ENCODE measurements at regions not wholly inside any gene's neighbourhood (a gene's known extent, or its start where the extent isn't known, plus 50 kb on each side); places are given as distances from the start of the nearest gene placed in this dataset.

GRCh38 chrX:43064096-43064495 lies 286.1 kb upstream of the PPP1R2C start (continued):
- no peak for TF ChIP-seq CHD7 (IDR thresholded peaks at IDR 0.05; ENCODE audit: insufficient replicate concordance, low read length)
- TF ChIP-seq MAFK (IDR thresholded peaks at IDR 0.05; ENCODE audit: low read depth, low read length): no peak
- TF ChIP-seq USF2 (IDR thresholded peaks at IDR 0.05; ENCODE audit: low read length): no peak
- no peak for TF ChIP-seq CBX8 (IDR thresholded peaks at IDR 0.05; ENCODE audit: borderline replicate concordance, low read depth, low read length)
- no peak for TF ChIP-seq RAD21 (IDR thresholded peaks at IDR 0.05 in 1 of 2, conservative IDR thresholded peaks at IDR 0.05 in 1 of 2; ENCODE audit: low read depth in 2 of 2, low read length in 2 of 2)
